A673 (cell line): ENCODE measurements at regions not wholly inside any gene's neighbourhood (a gene's known extent, or its start where the extent isn't known, plus 50 kb on each side); places are given as distances from the start of the nearest gene placed in this dataset.

ENCODE experiments used
- BruUV-seq: library from RNA; stranded (reverse); fragments of 400-500 nt; replicated peaks from 2 replicates; lab custom pipeline; 2021; lab: Mats Ljungman, UMichigan
- CTCF ChIA-PET: fragments of 300-600 bp; sonication (Branson Sonifier 250); formaldehyde crosslinking; loops from one replicate; lab custom pipeline; 2022; ENCODE audit warnings: antibody characterized with exemption; lab: Charles Lee
- POLR2A ChIA-PET: fragments of 300-600 bp; sonication (Branson Sonifier 250); formaldehyde crosslinking; loops from one replicate; lab custom pipeline; 2022; ENCODE audit warnings: antibody characterized with exemption; ENCODE audit not compliant: low non-redundant PET; lab: Charles Lee
- DNase-seq: peaks from one replicate; pipeline ENCODE4 v3.0.0-alpha.2; 2015; ENCODE audit warnings: low spot score
- H3K27ac ChIP-seq: fragments of 200-600 bp; sonication (generic); 2 replicates; pipeline ENCODE4 v1.5.1; 2016; ENCODE audit warnings: mixed run types, low read depth, mild to moderate bottlenecking, mixed read lengths, antibody characterized with exemption, low read length; ENCODE audit not compliant: poor library complexity, severe bottlenecking
- H3K27me3 ChIP-seq: fragments of 200-600 bp; sonication (generic); replicated peaks from 2 replicates; pipeline ENCODE4 v1.6.1; 2017; ENCODE audit warnings: mixed run types, low read depth, mild to moderate bottlenecking, mixed read lengths, antibody characterized with exemption, low read length; ENCODE audit not compliant: insufficient read depth, poor library complexity
- H3K36me3 ChIP-seq: fragments of 200-600 bp; sonication (generic); 2 replicates; pipeline ENCODE4 v1.6.1; 2016; ENCODE audit warnings: mixed run types, mild to moderate bottlenecking, mixed read lengths, antibody characterized with exemption, low read length; ENCODE audit not compliant: insufficient read depth, poor library complexity, severe bottlenecking
- H3K4me1 ChIP-seq: fragments of 200-600 bp; sonication (generic); 2 replicates; pipeline ENCODE4 v1.6.1; 2017; ENCODE audit warnings: mixed run types, mild to moderate bottlenecking, mixed read lengths, antibody characterized with exemption, low read length; ENCODE audit not compliant: insufficient read depth, poor library complexity, severe bottlenecking
- H3K4me3 ChIP-seq: fragments of 200-600 bp; sonication (generic); 2 replicates; pipeline ENCODE4 v1.5.1; 2016; ENCODE audit warnings: low read depth, mixed run types, mild to moderate bottlenecking, mixed read lengths, low read length; ENCODE audit not compliant: poor library complexity, severe bottlenecking
- H3K9me3 ChIP-seq: fragments of 200-600 bp; sonication (generic); 2 replicates; pipeline ENCODE4 v1.6.1; 2016; ENCODE audit warnings: mixed run types, low read depth, mild to moderate bottlenecking, mixed read lengths, antibody characterized with exemption, low read length; ENCODE audit not compliant: poor library complexity, severe bottlenecking
- EZH2 ChIP-seq: fragments of 200-600 bp; sonication (generic); IDR thresholded peaks from 2 replicates; pipeline ENCODE4 v1.6.1; 2017; ENCODE audit warnings: borderline replicate concordance, low read depth, mild to moderate bottlenecking, mixed read lengths, antibody characterized with exemption, low read length; ENCODE audit not compliant: poor library complexity, severe bottlenecking
- intact Hi-C: fragments of 100-400 bp; cut with micrococcal nuclease; formaldehyde crosslinking; loops from one replicate; pipeline ENCODE4 v1.10.0; 2022; ENCODE audit not compliant: unreplicated experiment
- TF ChIP-seq, protein P1 (sequence below): fragments of 300-800, 200-600 bp; sonication (generic); conservative IDR thresholded peaks from 2 replicates; pipeline ENCODE4 v1.5.1; 2017; ENCODE audit warnings: low read depth, mild to moderate bottlenecking, antibody characterized with exemption, low read length, moderate library complexity, mixed read lengths

DNA sequence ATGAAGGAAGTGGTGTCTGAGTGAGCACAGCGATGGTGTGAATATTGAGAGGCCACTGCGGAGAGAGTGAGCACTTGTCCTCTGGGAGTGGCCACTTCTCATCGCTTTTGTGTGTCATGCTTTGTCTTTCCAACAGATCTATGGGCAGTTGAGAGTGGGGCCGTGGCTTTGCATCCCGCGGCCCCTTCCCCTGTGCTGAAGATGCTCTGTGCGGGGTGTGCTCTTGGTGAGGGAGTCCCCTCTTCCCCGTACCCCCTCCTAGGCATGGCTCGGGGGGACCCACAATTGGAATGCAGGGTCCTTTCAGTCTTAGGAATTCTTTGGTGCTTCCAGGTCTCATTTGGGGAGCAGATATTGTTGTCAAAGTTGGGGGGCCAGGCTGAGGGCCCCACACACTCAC lies 197.3 kb upstream of the WSCD1 start:
- peaks cover 46% of the 10 kb centered on the region for H3K27me3 ChIP-seq
- no peak for DNase-seq
- no peak overlapping the region for H3K4me3 ChIP-seq
- H3K9me3 ChIP-seq, result no peaks in the 10 kb centered on the region
- intact Hi-C loops, result no loop called here
- ChIA-PET CTCF (no interaction called here), POLR2A (no interaction called here)
- no peaks in the 10 kb centered on the region for H3K36me3 ChIP-seq
- no TSS peak for BruUV-seq
- TF ChIP-seq, protein P1, sequence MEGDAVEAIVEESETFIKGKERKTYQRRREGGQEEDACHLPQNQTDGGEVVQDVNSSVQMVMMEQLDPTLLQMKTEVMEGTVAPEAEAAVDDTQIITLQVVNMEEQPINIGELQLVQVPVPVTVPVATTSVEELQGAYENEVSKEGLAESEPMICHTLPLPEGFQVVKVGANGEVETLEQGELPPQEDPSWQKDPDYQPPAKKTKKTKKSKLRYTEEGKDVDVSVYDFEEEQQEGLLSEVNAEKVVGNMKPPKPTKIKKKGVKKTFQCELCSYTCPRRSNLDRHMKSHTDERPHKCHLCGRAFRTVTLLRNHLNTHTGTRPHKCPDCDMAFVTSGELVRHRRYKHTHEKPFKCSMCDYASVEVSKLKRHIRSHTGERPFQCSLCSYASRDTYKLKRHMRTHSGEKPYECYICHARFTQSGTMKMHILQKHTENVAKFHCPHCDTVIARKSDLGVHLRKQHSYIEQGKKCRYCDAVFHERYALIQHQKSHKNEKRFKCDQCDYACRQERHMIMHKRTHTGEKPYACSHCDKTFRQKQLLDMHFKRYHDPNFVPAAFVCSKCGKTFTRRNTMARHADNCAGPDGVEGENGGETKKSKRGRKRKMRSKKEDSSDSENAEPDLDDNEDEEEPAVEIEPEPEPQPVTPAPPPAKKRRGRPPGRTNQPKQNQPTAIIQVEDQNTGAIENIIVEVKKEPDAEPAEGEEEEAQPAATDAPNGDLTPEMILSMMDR, result no peak
- TF ChIP-seq EZH2, result no peak
- no peak overlapping the region for H3K27ac ChIP-seq
- no peaks in the 10 kb centered on the region for H3K4me1 ChIP-seq

DNA sequence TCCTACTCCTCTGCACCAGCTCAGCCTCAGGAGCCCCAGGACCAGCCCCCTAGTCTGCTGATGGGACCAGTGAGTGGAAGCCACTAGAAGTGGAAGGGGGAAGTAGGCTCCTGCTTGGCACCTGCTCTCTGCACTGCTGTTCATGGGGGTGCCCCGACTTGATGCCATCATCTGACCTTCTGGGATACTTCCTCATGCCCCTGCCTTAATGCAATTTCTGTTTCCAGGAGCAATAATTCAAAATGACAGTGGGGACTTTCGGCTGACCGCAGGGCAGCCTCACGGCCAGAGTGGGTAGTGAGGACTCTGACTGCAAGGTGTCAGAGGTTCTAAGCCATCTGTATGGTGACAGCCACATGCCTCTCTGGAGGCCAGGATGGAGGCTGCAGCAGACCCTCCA lies 196.4 kb upstream of the WSCD1 start:
- Histone ChIP-seq H3K9me3 (no peaks in the 10 kb centered on the region), H3K4me3 (no peak overlapping the region), H3K27ac (no peak overlapping the region), H3K27me3 (peaks cover 44% of the 10 kb centered on the region), H3K36me3 (no peaks in the 10 kb centered on the region), H3K4me1 (no peaks in the 10 kb centered on the region)
- intact Hi-C loops, result no loop called here
- no peak for DNase-seq
- CTCF ChIA-PET, result no interaction called here
- no peak for TF ChIP-seq EZH2
- TF ChIP-seq, protein P1, result no peak
- POLR2A ChIA-PET, result no interaction called here
- no TSS peak for BruUV-seq

GRCh38 chr17:5874486-5874885 lies 195.7 kb upstream of the WSCD1 start:
- intact Hi-C loops, result no loop called here
- Histone ChIP-seq H3K4me3 (no peak overlapping the region), H3K36me3 (no peaks in the 10 kb centered on the region), H3K9me3 (no peaks in the 10 kb centered on the region), H3K27ac (no peak overlapping the region), H3K4me1 (no peaks in the 10 kb centered on the region), H3K27me3 (peaks cover 43% of the 10 kb centered on the region)
- DNase-seq, result peak; percentile 8
- ChIA-PET CTCF (no interaction called here), POLR2A (no interaction called here)
- TF ChIP-seq, protein P1, result no peak
- no peak for TF ChIP-seq EZH2
- no TSS peak for BruUV-seq
